GM18861 (cell line): ENCODE measurements at regions not wholly inside any gene's neighbourhood (a gene's known extent, or its start where the extent isn't known, plus 50 kb on each side); places are given as distances from the start of the nearest gene placed in this dataset.
"Not testable (repeated sequence)": the region's sequence is repeated elsewhere in the genome, so short reads cannot be mapped to it uniquely, and the experiment has no call there.

ENCODE experiments used
- ATAC-seq: cut with Tn5 transposase; IDR thresholded peaks from one replicate; pipeline ENCODE4 v1.9.1; 2021; ENCODE audit not compliant: unreplicated experiment

GRCh38 chr3:102034639-102035451 is 185.5 kb downstream of the NFKBIZ start:
- no peak for ATAC-seq

- peak; percentile 44 for ATAC-seq
These were observed 186.7 kb downstream of the NFKBIZ start for GRCh38 chr3:102036017-102036416.

DNA sequence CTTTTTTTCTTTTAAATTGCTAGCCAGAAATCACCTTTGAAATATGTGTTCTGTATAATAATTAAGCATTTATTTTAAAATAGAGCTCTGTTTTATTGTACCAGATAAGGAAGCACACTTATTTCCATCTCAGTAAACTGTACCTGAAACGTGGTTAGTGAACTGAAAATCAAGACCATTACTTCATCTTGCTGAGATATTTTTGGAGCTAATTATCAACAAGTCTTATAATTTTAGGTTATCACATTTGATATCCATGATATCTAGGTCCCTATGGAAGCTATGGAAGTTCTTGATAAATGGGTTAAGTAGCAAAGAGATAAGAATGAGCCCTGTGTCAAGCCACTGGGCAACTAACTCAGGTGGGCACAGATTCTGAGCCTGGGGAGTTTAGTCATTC is 187.2 kb downstream of the NFKBIZ start:
- ATAC-seq = no peak

DNA sequence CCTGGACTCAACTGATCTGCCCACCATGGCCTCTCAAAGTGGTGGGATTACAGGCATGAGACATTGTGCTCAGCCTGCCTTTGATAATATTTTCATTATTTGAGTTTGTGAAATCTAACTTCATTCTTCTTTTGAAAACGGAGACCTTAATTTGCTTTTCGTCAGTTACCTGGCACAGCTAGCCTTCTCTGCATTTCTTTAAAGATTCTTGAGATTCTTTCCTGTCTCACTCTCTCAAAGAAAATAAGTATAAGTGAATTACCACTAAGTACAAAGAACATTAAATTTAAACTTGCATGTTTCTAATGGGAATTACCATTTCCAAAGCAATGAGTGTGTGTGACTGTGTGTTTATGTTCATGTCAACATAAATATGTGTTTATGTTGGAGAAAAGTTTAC is 187.9 kb downstream of the NFKBIZ start:
- no peak for ATAC-seq

DNA sequence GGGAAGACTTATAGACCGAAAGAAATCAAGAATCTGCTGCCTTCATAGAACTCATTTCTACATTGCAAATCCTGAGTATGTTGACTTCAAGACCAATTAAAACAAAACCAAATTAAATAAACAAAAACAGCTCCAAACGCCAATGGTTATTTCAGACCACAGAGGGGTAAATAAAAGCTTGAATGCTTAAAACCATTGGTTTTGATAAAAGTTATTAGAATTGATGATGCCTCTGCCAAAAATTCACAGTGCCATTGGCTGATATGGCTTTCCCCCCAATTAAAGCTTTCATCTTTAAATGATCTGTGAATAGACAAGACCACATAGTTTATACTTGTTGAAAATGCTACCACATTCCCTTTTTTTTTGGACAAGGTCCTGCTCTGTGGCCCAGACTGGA is 188.5 kb downstream of the NFKBIZ start:
- ATAC-seq = no peak

GRCh38 chr3:102038477-102039142 is 189.3 kb downstream of the NFKBIZ start:
- ATAC-seq = peak; percentile 74

GRCh38 chr3:102040144-102040543 is 190.8 kb downstream of the NFKBIZ start:
- ATAC-seq = not testable (repeated sequence)

DNA sequence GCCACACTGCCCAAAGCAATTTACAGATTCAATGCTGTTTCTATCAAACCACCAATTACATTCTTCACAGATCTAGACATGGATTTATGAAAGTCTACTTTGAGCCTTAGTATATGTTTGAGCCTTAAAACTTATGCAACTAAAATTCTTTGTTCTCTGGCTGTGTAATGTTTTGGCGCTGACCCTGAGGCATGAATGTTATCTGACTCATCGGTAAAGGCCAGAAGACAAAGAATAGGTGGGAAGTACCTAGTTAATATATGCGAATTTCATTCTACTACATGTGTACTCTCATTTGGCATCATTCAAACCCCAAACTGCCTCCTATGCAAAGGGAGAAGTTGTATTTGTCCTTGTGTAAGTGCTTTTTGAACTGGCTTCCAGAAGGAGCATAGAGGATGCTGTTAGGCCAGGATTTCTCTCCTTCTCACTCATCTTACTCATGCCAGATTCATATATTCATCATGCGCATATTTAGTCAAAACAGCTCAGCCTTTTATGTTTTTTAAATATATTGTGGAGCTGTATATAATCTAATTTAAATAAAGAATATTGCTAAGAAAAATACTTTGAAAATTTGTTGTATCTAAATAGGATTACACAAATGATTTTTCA is 204.2 kb downstream of the NFKBIZ start:
- ATAC-seq = peak; percentile 47

- no peak for ATAC-seq
These were observed 205.3 kb downstream of the NFKBIZ start for GRCh38 chr3:102054543-102055080.

DNA sequence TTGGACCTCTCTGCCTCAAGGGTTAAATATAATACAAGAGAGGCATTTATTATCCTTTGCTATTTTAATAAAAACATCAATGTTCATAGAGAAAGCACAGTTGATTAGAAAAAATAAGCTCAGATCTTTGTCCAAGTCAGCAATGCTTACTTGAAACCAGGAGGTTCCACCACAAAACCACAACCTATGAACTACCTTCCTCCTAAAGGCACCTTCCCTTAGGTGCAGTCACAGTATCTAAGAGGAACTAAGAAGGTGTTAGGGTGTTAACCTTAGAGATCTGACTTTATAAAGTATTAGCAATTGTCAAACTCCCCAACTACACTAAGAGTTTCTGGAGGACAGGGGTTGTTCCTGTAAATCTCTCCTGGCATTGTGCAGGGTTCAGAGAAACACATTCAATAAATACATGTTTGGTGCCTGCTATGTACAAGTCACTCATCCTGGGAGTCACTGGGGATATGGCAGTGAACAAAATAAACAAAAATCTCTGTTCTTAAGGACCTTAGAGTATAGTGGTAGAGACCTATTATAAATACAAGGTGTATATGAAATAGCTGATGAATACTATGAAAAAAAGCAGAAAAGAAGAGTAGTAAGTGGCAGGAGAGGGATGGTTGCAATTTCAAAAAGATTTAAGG is 208.6 kb downstream of the NFKBIZ start:
- ATAC-seq = peak; percentile 73

GRCh38 chr3:102059145-102059943 is 210.0 kb downstream of the NFKBIZ start:
- peak; percentile 74 for ATAC-seq

DNA sequence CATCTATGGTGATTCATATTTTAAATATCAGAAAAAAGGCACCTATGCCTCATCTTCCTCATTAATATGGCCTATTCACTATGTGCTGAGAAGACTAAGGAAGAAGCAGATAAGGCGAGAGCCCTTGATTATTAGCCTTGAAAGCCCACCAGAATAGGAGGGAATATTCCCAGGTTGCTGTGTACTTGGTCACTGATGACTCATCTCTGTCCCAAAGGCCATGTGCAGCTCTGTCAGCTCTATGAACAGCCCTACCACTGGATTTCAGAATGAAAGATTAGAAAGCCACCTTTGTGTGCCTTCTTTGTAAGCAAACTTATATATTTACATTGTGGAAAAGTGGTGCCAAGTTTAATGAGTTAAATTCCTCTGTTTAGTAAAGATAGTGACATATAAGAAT is 211.5 kb downstream of the NFKBIZ start:
- peak; percentile 29 for ATAC-seq

DNA sequence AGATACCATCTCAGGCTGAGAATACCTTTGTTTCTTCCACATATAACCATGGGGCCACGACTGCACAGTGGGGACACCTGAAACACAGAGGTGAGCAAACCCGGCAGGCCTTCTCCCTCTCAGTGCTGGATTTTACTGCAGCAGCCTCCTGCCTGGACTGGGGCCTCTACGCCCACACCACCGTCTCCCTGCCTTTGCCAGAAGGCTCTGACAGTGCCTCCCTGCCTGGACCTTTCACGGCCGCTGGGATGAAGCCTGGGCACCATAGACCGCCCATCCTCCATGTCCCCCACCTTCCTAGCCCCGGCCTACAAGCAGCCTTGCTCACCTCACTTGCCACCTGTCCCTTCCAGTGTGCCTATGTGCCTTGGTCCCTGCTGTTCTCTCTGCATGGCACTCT is 214.3 kb downstream of the NFKBIZ start:
- ATAC-seq = no peak

DNA sequence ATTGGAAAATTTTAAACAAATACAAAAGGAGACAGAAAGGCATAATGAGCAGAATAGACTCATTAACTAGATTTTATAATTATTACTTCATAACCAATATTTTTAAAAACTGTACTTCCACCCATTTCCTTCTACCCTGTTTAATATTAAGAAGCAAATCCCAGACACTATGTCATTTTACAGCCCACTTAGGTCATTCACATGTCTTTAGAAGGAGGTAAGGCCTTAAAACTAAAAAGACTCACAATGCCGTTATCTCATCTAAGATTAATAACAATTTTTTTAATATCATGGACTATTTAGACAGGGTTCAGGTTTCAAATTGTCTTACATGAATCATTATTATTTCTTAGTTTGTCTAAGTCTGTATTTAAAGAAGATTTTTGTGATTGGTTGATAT is 217.2 kb downstream of the NFKBIZ start:
- ATAC-seq = no peak

DNA sequence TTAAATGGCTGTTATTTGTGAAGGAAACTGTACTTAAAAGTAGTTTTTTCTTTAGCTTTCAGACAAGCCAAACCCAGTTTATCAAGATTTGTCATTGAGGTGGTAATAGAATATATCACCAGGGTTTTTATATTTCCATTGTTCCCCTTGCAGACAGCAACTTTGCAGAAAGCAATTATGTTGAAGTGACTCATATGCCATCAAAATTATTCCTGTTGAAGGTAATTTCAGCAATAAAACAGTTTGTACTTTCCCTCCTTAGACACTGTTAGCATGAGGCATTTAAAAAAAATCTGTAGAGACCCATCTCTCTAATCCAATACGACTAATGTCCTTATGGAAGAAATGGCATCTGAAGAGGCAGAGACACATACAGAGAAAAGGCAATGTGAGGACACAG is 219.0 kb downstream of the NFKBIZ start:
- ATAC-seq = no peak

DNA sequence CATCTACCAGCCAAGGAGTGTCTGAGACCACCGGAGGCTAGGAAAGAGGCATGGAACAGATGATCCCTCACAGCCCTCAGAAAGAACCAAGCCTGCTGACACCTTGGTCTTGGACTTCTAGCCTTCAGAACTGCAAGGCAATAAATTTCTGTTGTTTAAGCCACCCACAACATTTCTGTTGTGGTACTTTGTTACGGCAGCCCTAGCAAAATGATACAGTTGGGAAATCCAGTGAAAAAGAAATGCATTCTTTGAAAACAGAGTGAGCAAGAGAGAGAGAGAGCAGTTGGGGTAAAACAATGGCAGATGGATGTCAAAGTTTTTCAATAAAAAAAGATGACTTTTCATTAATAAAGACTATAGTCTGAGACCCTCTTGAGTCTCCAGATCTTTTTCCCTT is 219.4 kb downstream of the NFKBIZ start:
- ATAC-seq = no peak

GRCh38 chr3:102069211-102069662 is 219.9 kb downstream of the NFKBIZ start:
- ATAC-seq = no peak

- ATAC-seq = no peak
These were observed 225.6 kb downstream of the NFKBIZ start for GRCh38 chr3:102074946-102075345.

GRCh38 chr3:102078401-102078800 is 229.1 kb downstream of the NFKBIZ start:
- ATAC-seq = no peak
